ENCODE measurements at regions not wholly inside any gene's neighbourhood (a gene's known extent, or its start where the extent isn't known, plus 50 kb on each side); places are given as distances from the start of the nearest gene placed in this dataset.
"Not testable (repeated sequence)": the region's sequence is repeated elsewhere in the genome, so short reads cannot be mapped to it uniquely, and the experiment has no call there.

DNA sequence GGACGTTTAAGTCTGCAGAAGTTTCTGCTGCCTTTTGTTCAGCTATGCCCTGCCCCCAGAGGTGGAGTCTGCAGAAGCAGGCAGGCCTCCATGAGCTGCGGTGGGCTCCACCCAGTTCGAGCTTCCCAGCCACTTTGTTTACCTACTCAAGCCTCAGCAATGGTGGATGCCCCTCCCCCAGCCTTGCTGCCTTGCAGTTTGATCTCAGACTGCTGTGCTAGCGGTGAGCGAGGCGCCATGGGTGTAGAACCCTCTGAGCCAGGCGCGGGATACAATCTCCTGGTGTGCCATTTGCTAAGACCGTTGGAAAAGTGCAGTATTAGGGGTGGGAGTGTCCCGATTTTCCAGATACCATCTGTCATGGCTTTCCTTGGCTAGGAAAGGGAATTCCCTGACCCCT, 351.4 kb upstream of the MTNR1B start:
- not testable (repeated sequence) for DNase-seq (ENCODE audit: low spot score)

DNA sequence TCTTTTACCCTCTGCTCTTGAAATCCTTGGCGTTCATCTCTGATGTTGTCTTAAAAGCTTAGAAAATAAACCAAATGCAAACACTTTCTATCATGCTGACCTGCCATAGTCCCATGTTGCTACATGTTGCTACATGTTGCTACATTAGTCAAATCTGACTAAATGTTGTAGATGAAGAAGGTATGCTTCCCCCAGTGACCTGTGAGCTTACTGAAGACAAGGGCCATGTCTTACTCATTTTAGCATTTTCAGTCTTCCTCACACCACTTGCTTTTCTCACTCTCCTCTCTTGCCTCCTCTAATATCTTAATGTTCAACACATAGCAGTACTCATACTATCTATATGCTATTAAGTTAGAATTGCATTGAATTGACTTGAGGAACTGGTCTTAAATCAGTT, 346.4 kb upstream of the MTNR1B start:
- DNase-seq (ENCODE audit: low spot score): no peak

DNA sequence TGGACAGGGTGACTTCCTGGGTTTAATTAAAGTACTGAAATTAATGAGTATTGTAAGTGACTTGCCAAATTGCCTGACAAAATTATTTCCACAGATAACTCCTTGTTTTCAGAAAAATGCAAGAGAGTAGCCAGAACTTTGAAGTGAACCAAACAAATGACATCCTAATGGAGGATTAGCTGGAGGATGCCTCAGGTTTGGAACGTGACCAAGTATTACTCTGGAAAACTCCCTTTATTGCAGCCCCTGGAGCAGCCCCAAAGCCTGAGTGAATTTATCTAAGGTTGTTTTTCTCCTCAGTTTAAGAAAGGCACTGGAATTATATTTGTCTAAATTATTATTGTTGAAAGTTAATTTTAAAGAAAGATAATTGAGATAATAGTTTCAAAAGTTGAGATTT, 343.6 kb upstream of the MTNR1B start:
- no peak for DNase-seq (ENCODE audit: low spot score)

DNA sequence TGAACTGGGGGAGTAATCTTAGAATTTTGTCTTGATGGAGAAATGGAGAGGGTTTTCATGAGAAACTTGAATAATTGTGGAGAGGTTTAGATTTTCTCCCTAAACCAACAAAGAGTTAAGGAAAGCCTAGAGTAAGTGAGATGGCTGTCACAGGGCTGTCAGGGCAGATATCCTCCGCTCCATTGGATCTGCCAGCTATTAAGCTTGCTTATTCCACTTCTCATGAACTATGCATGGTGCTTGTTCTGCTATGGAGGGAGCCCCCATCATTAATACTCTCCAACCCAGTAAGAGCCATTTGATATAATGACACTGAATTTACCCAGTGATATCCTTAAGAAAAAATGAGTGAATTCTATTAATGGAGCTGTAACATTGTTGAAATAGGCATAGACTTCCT, 342.8 kb upstream of the MTNR1B start:
- no peak for DNase-seq (ENCODE audit: low spot score)

DNA sequence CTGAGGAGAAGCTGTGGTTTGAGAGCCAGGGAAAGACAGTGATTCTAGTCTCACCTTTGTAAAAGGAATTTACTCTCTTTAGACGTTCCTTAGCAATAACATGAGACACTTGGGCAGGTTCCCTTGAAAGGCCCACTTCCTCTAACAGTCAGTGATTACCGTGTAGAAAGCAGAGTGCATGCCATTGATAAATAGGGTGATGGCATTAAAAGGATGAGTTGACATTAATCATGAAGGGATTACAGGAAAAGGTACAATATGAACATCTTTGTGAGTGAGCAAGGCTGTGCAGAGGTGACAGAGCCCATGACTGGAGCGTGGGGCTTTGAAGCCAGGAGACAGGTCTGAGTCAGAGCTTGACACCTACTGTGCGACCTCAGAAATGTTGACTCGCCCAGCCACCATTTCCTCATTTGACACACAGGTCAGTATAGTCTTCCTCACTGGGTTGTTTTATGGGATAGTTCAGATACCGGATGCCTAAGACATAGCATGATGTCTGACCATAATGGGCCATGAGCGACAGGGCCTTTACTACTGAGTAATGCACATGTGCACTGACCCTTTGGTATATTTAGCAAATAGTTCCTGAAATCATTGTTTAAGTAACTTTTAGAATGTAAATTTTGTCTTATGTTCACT, 341.7 kb upstream of the MTNR1B start:
- no peak for DNase-seq (ENCODE audit: low spot score)

DNA sequence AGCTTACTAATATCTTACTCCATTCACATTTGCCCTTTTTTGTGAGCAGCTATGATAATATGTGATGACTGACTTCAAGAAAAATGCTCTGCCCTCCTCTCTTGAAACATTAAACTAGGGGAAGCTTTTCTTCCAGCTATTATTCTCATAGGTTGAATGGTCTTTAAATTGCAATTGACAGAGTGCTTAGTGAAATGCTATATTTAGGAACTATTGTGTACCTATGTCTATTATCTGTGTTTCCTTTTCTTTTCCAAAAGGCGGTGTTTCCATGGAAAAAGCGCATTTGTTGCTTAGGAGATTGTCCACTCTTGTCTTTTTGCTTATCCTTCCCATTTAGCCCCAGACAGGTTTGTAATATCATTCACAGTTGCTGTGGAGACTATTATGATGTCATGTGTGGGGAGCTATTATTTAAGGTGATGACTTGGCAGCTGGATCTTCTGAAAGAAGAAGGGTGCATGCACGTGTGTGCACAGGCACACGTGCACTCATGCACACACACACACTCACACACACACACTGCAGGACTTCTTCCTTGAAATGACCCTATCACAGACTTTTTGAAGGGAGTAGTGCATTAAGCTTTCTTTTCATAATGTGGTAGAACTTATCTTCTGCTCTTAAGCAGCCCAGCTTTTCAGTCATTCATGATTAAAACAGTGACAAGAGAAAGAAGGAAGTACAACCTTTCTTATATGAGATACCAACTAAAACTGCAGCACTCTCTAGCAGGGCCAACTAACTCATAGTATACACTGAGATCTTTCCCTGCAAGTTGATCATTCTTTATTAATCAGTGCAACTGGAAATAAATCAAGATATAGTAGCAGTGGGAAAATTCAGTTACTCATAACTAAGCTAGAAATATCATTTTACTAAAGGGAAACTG, 340.8 kb upstream of the MTNR1B start:
- no peak for DNase-seq (ENCODE audit: low spot score)

DNA sequence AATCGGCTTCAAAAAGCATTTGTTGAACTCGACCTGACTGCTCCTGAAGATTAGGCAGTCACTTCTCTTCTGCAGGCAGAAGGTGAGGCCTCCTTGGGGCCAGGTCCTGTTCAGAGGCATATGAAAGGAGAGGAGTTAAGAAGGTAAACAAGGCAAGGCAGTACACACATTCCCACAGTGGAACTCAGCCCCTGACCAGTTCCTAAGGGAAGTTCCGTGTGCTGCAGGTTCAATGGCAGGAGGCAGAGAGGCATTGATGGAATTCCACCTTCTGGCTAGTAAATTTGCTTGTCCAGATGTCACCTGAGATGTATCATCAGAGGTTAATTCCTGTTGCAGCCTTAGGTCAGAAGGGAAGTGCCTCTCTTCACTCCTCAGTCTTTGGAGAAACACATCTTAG, 337.0 kb upstream of the MTNR1B start:
- DNase-seq (ENCODE audit: low spot score): no peak

DNA sequence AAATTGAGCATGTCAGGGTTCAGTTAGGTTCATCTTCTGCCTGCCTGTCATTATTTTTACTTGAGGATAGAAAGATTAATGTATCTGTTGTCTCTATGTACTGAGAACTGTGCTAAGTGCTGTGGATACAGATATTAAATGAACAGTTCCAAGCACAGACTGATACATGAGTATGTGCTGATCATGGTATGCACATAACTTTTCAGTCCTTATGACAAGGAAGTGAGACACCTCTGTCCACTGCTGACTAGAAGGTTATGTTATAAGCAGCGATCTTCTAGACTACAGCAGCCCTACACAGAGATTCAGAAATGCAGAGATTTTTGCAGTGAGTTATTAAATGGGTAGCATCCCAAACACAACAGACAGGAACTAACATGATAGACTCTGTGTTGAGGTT, 335.6 kb upstream of the MTNR1B start:
- no peak for DNase-seq (ENCODE audit: low spot score)

DNA sequence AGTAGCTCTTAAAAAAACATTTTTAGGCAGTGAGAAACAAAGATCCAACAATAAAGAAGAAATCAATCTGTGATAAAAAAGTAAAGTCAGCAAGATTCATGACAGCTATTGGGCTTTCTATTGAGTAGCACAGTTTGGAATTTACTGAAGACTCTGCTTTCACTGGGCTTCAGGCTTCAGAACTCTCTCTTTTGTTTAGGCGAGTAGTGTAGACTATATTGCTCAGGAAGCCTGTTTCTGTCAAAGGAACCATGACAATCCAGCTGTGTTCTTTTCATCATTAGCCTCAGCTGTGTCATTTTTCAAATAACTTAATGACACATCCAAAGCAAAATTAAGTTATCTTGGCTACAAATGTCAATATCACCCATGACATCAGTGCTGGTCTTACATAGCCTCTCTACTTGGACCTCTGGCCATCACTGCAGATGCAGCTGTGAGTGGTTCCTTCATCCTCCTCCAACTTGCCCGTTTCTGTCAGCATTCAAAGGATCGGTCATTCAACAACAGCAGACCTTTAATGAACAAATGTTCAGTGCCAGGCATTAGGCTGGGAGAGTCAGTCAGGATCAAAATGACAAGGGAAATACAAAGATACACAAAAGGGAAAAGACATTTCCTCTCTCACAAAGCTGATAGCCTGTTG, 332.8 kb upstream of the MTNR1B start:
- no peak for DNase-seq (ENCODE audit: low spot score)

DNA sequence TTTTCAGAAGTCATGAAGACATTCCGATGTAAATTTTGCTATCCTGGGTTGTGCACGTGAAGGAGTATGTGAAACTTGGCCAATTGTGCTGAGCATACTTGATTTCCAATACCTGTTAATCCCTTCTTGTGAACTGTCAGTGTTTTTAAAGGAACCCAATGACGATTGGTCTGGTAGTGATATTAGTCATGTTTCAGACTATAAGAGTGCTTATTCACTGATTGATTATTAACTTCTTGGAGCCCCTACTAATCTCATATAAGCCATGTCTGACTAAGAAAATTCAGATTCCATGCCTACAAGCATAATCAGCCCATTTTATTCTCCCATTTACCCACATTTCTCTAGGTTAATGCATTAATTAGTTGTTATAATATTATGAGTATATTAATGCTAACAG, 330.8 kb upstream of the MTNR1B start:
- DNase-seq (ENCODE audit: low spot score): no peak

DNA sequence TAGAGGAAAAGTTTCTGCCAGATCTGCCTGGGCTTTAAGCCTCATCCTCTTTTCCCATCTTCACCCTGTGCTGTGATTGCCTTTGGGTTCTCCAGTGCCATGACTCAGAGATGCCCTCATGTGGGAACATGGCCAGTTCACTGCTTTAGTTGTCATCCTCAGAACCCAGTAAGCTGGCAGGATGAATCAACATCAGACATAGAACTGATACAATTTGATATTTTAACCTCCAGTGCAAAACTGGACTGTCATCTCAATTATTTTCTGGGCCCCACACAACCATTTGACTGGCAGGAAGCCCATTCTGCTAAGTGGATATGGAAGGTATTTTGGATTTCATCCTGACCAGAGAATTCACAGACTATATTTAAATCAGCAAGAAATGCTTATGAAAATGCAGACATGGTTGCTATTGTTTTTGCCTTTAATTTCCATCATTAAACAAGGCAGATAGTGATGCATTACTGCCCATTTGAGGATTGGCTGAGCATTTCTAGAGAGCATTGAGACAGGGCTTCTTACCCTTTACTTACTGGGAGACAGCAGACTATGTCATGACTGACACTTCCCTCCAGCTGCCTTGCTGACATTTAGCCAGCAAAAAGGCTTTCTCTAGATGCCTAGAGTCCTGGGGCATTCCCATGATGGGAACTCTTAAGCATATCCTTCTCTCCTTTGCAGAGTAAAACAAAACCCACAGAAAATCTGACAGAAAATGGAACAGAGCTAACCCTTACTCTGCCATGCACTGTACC, 327.1 kb upstream of the MTNR1B start:
- no peak for DNase-seq (ENCODE audit: low spot score)

DNA sequence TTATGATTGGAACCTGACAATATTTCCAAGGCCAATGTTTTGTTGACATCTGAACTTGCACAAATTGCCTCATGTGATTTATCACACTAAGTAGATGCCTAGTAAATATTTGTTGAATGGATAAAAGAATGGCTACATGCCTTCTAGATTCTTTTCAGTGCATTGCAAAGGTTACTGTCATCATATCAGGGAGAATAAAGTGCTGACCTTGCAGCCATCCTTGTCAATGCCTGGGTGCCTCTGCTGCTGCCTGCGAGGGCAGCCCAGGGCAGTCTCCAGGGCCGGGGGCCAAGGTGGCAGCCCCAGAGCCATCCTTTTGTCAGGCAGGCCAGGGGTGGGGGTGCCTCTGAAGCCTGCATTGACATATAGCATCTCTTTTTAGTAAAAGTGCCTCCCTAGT, 325.6 kb upstream of the MTNR1B start:
- no peak for DNase-seq (ENCODE audit: low spot score)

DNA sequence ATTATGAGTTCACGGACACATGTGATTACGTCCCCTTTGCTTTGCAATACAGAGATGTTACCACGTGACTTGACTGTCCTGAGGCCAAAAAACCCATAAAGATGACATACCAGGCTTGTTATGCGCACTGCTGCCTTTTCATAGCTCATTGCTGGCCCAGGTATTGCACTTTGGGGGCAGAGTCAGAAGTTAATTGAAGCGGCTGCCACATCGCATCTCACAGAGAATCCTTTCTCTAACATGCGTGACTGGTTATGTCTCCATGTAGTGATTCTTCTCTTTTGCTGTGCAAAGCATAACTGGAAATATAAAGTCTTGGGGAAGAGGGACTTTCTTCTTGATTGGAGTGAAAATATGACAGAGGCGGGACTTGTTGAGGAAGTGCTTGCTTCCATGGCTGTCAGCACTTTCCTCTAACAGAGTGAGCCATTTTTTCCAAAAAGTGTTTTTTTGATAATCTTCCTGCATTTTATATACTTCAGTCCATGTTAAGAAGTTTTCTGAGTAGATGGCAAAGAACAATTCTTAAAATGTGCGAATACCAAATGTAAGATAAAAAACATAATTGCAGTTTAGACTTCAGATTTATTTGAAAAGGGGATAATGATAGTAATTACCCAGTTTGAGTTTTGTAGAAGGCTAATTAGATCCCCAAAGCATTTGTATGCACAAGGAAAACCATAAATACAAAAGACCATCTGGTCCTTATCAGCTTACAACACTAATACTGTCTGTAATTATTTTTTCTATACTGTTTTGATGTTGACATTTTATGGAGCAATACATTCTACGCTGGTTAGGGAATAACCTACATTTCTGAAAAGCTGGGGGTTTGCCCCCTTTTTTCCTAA, 324.6 kb upstream of the MTNR1B start:
- DNase-seq (ENCODE audit: low spot score): no peak

DNA sequence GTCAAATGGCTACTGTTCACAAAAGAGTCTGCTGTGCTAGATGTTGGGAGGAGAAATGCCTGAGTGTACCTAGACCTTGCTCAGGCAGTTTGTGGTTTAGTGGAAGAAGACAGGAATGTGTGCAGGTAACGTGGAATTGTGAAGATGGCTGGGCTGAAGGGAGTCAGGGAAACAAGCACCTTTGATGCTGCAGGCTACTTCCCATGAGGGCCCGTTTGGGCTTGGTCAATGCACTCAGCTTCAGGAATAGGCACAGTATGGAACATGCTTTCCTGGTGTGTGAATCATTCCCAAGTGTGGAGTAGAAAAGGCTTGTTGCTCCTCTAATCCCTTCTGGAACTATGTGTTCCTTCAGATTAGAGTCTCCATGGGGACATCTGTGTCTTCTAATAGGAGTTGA, 318.3 kb upstream of the MTNR1B start:
- DNase-seq (ENCODE audit: low spot score): no peak

DNA sequence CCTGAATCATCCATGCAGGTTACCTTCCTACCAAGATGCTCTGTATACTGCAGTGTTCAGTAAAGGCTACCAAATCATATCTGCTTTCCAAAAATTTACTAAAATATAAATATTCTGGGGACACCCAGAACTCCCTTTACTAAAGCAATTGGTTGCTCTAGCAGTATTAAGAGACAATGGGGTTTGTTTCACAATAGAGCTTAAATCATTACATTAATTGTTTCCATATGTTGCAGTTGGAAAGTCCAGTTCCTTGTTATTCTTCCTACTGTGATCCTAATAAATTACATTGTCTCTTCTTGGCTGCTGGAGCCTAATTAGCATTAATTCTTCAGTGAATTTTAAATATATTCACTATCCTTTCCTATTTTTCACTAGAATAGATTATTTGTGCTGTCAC, 316.0 kb upstream of the MTNR1B start:
- DNase-seq (ENCODE audit: low spot score): no peak

DNA sequence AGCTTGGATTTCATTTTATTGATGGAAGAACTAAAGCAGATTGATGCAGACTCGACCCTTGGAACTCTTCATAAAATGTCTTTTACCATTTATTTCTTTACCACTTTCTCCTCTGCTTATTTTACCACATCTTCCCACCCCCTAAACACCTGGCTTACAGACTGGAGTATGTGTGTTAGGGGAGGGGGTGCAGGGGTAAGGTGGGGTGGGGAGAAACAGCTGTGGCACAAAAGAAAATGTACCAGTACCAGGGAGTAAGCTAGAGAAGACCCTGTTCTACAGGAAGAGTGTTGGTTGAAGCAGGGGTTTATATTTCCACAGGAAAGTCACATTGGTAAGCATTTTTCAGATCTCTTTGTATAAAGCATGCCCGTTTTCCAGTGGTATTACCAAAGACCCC, 312.7 kb upstream of the MTNR1B start:
- no peak for DNase-seq (ENCODE audit: low spot score)

DNA sequence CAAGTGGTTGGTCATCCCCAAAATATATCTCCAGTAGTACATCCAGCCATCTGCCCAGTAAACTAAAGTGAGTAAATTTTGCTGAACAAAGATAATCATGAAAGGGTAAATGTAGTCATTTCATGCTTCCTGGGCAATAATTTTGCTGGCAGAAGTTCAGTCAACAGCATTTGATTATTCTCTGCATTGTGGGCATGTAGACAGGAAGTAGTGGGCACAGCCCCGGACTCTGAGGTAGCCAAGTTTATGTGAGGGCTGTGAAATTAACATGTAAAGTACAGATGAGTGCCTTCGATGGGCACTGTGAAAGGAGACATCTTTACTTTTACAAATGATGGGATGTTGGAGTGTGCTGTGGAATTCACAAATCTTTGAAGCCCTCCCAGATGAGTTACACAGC, 312.2 kb upstream of the MTNR1B start:
- no peak for DNase-seq (ENCODE audit: low spot score)

DNA sequence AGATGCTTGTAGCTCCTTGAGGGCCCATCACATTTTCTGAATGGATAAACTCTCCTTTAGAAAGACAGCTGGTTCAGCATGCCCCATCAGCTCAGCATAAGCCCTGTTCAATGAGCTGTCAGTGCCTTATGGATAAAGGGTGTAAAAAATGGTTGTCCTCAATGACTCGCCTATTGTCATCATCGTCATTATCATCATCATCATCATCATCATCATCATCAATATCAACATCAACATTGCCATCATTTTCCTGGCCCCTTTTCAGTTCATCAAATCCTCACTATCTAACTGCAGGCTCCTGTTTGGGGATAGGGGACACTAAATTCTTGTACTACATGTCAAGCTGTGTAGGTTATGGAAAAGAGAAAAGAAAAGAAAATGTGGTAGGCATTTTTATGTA, 310.7 kb upstream of the MTNR1B start:
- no peak for DNase-seq (ENCODE audit: low spot score)

DNA sequence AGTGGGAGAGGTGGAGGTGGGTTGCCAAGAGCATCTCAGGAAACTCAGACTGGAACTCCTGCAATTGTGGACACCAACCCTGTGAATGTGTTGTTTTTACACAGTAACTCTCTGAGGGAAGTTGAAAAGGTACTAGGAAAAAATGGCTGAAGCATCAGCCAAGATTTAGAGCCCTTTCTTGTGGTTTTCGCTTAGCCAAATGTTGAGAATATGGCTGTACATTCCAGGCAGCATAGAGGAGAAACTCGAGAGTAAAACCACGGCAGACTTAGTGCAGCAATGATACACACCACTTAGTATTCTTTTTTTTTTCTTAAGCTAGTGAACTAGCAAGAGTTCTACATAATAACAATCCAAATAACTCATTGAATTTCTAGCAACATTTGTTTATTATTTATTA, 309.7 kb upstream of the MTNR1B start:
- no peak for DNase-seq (ENCODE audit: low spot score)

DNA sequence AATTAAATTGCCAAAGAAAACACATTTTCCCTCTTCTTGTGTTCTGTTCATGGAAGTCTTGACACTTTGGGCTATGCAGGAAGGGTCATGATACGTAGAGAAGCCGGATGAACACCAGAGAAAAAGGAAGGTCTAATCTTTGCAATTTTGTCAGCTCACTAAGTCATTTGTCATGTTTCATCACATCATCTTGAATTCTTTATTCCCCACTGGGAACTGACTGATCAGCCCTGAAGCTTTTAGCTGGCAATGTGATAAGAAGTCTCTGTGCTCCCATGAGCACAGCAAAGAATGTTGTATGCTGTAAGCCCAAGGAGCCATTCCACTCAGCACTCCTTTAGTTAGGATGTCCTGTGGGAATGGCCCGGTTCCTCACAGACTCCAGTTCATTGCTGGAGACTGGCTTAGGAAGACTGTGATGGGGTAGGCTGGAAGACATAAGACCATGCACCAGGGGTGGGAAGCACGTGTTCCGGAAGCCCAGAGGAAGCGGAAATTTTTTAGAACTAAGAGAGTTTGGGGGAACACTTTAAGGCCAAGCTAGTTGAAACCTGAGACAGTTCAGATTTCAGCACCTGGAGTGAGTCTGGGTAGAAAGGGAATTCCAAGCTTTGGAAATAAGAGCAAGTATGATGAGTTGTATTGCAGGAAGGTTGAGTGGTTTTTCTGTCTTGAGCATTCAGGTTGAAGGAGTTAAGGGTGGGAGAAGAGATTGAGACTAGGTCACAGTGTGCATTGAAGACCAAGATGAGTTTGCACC, 306.7 kb upstream of the MTNR1B start:
- DNase-seq (ENCODE audit: low spot score): no peak

DNA sequence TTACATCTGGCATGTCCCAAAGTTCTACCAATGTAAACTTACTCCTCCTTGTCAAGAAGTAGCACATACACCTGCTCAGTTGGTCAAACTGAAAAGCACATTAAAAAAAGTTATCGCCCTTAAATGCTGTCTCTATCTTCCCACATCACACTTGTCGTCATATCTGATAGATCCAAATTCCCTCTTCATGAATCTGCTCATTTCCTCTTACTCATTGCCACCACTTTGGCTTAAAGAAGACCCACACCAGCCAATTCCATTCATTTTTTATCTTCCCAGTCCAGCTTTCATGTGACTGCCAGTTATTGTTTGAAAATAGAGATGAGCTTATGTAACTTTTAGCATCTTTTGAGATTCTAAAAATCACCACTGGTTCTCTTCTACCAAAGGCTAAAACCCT, 305.9 kb upstream of the MTNR1B start:
- no peak for DNase-seq (ENCODE audit: low spot score)

All from left forelimb (tissue), 1 donor.